Vagina (tissue), 2 donors: ENCODE measurements at regions not wholly inside any gene's neighbourhood (a gene's known extent, or its start where the extent isn't known, plus 50 kb on each side); places are given as distances from the start of the nearest gene placed in this dataset.

ENCODE experiments used
- POLR2A ChIP-seq, 2 donors: fragments of 450-650 bp; IDR thresholded peaks; one replicate each; pipeline ENCODE4 v1.6.1; 2017; ENCODE audit warnings: antibody characterized with exemption in 2 of 2, mild to moderate bottlenecking in 2 of 2, moderate library complexity in 2 of 2
- POLR2AphosphoS5 ChIP-seq, 2 donors: sonication (generic); formaldehyde crosslinking; IDR thresholded peaks; one replicate each; pipeline ENCODE4 v1.9.0; 2017; ENCODE audit warnings: antibody characterized with exemption in 2 of 2, mild to moderate bottlenecking in 2 of 2, low read depth in 1 of 2; ENCODE audit not compliant: insufficient read depth in 1 of 2
- TF ChIP-seq, protein P1 (sequence below), 3 experiments: fragments of 450-650 bp in 2 of 3; fragments of 200-600 bp in 1 of 3; sonication (generic) in 1 of 3; IDR thresholded peaks; one replicate each; pipeline ENCODE4 v1.5.1; 2017 to 2019; ENCODE audit warnings: antibody characterized with exemption in 3 of 3, mild to moderate bottlenecking in 2 of 3, moderate library complexity in 2 of 3

DNA sequence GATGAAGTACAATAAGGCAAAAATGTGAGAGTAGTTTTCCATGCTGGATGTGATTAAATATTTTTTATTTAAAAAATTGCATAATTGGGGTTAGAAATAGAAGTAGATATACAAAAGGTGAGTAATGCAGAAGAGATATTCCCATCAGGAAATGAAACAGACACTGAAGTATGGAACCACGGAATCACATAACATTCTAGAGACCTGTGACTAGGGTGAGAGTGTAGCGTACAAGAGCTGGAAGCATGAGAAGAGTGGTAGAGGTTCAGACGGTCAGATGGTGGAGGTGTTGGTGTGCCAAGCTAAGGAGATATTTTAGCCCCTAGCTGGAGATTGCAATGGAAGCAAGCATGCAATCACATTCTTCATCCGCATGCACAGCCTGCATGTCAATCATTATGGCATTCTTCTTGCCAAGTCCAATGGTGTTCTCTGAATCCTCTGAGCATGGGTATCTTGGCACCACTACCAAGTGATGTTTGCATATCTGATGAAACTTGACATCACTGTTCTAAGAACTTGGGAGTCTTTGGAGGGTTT is 587.8 kb downstream of the PSAT1 start:
- TF ChIP-seq, protein P1, sequence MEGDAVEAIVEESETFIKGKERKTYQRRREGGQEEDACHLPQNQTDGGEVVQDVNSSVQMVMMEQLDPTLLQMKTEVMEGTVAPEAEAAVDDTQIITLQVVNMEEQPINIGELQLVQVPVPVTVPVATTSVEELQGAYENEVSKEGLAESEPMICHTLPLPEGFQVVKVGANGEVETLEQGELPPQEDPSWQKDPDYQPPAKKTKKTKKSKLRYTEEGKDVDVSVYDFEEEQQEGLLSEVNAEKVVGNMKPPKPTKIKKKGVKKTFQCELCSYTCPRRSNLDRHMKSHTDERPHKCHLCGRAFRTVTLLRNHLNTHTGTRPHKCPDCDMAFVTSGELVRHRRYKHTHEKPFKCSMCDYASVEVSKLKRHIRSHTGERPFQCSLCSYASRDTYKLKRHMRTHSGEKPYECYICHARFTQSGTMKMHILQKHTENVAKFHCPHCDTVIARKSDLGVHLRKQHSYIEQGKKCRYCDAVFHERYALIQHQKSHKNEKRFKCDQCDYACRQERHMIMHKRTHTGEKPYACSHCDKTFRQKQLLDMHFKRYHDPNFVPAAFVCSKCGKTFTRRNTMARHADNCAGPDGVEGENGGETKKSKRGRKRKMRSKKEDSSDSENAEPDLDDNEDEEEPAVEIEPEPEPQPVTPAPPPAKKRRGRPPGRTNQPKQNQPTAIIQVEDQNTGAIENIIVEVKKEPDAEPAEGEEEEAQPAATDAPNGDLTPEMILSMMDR (IDR thresholded peaks at IDR 0.05), result no peak
- no peak for TF ChIP-seq POLR2A (IDR thresholded peaks at IDR 0.05)
- no peak for TF ChIP-seq POLR2AphosphoS5 (IDR thresholded peaks at IDR 0.05; ENCODE audit: insufficient read depth in 1 of 2, low read depth in 1 of 2)
